ENCODE measurements at regions not wholly inside any gene's neighbourhood (a gene's known extent, or its start where the extent isn't known, plus 50 kb on each side); places are given as distances from the start of the nearest gene placed in this dataset.
"Not testable (repeated sequence)": the region's sequence is repeated elsewhere in the genome, so short reads cannot be mapped to it uniquely, and the experiment has no call there.

DNA sequence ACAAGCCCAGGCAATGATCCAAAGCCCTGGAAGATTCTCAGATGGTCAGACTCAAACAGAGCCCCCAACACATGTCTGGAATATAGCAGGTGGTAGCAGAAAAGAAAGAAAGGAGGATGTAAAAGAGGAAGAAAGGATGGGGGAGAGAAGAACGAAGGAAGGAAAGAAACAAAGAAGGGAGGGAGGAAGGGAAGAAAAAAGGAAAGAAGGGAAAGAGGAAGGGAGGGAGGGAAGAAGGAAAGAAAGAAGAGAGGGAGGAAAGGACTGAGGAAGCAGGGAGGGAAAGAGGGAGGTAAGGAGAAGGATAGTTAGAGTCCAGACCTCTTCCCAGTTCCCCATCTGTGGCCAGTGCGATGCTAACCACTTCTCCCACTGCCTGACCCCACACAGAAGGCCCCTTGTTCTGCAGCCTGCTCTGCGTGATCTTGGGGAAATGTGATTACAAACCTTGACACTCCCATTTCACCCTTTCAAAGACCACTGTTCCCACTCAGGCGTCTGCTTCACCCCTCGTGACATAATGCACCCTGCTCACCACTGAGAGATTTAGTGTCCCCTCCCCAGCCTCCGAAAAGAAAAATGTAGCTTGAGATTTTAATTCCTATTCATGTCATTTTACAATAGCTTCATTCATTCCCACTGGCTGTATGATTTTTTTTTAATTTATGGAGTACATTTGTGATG lies 357.9 kb downstream of the BCL11B start:
- DNase-seq: no peak

DNA sequence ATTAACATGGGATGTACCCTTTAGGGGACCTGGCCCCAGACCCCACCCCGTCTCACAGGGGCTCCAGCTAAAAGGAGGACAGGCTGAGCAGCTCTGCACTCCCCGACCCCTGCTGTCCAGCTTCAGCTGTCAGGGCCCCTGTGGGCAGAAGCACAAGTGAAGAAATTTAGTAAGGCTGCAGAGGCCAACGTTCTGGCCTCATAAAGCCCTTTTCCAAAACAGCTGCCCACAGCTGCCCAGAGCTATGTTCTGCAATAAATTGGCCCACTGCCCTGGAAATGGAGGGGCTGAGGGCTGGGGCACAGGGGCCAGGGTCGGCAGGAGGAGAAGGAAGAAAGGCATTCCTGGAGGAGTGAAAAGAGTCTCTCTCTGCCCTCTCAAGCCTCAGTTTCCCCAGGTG lies 357.1 kb downstream of the BCL11B start:
- DNase-seq: no peak

DNA sequence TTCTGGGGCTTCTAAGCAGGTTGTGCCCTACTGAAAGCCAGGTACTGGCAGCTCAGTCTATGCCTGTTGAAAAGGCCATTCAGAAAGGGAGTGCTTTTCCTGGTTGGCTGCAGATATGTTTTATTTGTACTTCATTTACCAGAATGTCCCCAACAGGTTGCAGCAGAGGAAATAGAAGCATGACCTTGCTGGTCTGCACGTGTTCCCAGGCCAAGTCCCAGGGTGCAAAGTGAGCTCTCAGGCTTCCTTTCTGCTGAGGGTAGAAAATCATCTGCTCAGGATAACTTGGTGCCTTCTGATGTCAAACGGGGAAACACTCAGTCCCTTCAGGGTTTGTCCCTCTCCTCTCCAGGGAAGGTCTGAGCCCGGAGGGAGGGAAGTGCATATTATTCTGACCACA lies 356.4 kb downstream of the BCL11B start:
- no peak for DNase-seq

DNA sequence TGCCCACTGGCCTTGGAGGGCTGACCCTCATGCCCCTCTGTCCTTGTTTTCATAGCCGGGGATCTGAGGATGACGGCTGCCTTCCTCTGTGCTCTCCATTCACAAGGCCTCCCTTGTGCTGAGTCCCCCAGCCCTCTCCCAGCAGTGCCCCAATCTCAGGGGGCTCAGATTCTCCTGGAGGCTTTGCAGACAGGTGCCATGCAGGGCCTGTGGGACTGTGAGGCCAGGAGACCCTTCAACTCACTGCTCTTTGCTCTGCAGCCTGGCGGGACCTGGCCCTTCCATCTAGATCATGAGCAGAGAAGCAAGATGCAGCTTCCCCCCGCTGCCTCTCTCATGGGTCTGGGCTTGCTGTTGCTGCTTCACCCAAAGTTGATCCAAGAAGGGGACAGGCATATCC lies 356.0 kb downstream of the BCL11B start:
- no peak for DNase-seq

DNA sequence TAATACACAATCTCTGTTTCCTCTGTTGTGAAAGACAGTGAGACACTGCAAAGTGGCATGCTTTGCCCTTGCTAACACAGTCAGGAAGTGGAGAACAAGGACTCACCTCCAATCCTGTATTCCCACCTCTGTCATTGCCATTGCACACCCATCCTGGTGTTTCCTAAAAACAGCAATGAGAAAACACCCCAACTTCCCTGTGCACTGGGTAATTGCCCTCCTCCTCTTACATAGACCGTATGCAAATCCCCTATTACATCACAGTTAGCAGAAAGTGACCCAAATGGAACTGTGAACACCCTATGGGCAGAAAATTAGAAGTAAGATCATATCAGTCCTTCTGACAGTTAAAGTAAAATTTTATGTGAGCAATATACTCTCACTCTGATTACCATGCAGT lies 355.5 kb downstream of the BCL11B start:
- no peak for DNase-seq

DNA sequence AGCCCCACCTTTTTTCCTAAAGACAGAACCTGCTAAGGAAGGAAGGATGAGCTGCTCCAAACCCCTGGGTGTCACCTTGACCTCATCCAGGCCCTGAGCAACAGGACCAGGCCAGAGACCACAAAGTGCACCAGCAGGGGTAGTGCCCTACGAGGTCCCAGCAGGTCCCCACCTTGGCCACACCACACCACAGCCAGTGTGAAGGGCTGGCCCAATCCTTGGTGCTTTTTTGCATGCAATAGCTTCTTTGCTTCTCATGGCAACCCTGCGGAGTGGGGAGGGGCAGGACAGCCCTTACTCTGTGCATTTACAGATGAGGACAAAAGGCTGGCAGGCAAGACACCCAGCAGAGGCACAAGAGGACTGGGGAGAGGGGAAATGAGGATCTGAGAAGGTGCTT lies 352.6 kb downstream of the BCL11B start:
- DNase-seq: no peak

DNA sequence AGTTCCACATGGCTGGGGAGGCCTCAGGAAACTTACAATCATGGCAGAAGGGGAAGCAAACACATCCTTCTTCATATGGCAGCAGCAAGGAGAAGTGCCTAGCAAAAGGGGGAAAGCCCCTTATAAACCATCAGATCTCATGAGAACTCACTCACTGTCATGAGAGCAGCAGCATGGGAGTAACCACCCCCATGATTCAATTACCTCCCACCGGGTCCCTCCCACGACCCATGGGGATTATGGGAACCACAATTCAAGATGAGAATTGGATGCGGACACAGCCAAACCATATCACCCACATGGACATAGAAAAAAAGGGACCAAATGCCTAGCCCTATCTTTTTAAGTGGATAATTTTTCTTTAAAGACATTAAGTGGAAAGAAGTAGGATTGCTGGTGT lies 350.7 kb downstream of the BCL11B start:
- not testable (repeated sequence) for DNase-seq

DNA sequence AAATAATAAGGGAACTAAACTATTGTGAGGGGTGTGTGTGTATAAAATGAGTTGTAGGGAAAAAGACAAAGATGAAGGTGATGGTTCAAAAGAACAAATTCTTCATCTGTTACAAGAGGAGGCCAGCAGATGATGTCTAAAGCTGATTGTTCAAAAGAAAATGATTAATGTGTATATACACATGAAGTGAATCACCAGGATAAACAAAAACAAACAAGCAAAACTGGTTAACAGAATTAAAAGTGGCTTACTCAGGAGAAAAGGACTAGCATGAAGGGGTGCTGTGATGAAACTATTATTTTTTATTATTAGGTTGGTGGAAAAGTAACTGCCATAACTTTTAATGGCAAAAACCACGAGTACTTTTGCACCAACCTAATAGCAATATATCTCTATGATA lies 348.4 kb downstream of the BCL11B start:
- no peak for DNase-seq

DNA sequence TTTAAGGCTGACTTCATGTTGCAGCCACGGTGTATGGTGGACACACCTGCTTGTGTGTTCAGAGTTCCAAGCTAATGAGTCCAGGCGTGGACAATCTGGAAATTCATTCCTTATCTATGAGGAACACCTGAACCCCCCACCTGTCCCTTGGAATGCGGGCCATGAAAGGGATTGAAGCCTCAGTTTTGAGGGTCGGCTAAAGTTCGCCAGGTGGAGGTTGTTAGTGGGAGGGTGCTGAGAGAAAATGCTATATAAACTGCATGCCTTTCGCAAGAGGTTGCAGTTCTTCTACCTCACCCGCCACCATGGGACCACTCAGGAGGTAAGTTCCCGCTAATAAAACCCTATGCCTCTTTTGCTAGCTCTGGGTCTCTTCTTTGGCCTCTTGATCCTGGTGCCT lies 348.0 kb downstream of the BCL11B start:
- DNase-seq: no peak

DNA sequence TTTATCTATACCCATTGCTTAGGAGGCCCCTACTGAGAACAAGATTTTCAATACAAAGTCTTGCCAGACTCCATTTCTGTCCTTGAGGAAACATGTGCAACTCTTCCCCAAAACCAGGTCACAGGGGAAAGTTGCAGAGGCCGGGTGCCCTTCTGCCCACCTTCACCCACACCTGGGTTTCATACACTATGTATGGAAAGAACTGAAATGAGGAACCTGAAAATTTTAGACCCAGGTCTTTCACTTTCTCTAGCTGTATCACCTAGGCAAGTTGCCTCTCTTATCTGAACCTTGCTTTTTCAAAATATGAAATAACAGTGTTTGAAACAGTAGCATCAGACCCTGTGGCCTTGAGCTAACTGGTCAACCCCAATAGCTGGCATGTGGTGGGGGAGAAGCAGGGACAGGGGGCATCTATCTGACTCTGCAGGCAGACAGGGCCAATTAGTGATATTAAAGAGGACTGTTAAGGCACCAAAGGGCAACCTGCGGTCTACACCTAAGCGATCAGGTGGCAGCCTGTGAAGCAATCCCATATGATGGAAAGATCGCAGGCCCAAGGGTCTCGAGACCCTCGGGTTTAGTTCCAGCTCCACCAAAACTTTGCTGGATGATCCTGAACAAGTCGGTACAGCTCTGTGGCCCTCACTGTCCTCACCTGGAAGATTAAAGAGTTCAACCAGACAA lies 346.5 kb downstream of the BCL11B start:
- DNase-seq: no peak

DNA sequence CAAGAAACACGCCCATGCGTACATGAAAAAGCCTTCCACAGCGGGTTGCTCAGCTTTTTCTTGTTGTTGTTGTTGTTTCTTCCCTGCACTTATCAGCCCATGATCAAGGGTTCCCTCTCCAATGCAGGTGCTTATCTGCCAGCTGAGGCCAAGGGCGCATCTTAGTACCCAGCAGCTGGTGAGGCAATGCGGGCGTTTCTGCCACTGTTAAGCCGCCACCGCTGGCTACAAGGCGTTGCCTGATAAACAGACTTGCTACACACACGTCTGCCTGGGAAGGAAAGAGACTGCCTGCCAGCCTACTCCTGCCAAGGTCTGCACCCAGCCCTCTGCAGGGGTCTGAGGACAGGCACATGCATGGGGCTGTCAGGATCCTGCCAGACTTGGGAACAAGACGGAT lies 345.9 kb downstream of the BCL11B start:
- DNase-seq: no peak

DNA sequence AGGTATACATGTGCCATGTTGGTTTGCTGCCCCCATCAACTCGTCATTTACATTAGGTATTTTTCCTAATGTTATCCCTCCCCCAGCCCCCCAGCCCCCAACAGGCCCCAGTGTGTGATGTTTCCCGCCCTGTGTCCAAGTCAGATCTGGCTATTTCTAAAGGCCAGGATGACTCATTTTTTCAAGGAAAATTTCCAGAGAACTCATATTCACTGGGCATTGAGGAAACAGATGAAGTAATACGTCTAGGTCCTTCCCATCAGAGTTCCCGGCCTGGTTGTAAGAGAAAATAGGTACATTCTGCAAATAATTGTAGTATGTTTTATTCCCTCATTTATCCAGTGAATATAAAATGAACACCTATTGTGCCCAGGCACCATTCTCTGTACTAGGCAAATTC lies 345.2 kb downstream of the BCL11B start:
- peak; percentile 37 for DNase-seq

DNA sequence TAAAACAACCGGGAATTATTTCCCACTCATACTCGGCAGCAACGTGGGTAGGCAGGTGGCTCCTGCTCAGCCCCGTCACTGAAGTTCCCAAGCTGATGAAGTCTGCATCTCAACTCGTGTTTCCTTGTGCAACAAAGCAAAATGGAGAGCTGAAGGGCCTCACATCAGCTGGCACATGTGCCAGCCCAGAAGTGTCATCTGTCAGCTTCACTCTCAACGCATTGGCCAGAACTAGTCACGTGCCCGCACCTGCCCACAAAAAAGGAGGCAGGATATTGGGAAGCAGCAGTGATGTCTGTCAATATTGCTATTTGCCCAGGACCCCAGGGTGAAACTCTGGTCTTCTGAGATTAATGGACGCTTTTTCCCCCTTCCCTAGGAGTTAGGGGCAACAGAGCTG lies 344.0 kb downstream of the BCL11B start:
- DNase-seq: no peak

DNA sequence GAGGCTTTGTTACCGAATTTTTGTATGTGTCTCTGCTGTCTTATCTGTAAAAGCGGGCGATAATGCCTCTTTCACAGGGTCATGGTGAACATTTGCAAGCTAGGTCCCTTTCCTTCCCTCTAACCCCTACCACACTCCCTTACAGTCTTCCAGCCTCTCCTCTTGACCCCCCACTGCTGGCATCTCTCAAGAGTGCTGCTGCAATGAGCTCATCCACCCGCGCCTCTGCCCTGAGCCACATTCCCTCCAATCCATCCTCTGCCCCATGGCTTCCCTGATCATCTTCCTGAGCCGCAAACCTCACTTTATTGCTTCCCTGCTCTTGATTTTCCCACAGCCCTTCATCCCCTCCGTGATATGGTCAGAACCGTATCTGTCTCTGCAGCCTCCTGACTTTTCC lies 343.6 kb downstream of the BCL11B start:
- DNase-seq: no peak

DNA sequence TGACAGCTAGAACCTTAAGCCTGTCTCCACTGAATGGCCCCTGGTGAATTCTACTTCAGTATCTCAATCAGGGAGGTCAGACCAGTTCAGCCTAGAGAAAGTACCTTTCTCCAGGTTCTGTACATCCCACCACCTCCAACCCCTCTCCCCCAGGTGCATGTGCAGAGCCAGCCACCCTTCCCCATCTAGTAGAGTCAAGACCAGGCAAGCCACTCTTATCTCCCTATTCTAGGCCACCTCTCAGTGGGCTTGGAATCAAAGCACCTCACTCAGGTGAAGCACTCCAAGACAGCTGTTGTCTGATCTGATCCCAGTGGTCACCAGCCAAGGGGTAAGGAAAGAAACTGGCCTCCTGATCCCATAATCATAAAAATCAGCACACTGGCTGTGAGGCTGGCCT lies 340.9 kb downstream of the BCL11B start:
- no peak for DNase-seq

DNA sequence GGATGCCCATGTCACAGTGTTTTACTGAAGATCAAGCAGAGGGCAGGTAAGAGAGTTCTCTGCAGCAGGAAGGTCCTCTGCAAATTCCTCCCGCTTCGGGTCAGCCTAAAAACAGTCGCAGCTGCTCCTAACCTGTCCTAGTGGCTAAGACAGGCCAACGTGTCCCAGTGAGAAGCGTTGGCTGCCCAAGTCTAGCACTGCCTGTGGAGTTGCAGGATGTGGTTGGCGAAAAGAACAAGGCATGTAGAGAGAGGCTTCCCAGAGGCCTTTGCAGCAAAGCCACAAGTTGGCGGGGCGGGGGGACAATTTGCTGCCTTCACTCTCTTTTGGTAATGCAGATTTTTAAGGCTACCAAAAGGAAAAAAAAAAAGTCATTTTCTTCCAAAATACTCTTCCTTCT lies 340.1 kb downstream of the BCL11B start:
- DNase-seq: no peak

DNA sequence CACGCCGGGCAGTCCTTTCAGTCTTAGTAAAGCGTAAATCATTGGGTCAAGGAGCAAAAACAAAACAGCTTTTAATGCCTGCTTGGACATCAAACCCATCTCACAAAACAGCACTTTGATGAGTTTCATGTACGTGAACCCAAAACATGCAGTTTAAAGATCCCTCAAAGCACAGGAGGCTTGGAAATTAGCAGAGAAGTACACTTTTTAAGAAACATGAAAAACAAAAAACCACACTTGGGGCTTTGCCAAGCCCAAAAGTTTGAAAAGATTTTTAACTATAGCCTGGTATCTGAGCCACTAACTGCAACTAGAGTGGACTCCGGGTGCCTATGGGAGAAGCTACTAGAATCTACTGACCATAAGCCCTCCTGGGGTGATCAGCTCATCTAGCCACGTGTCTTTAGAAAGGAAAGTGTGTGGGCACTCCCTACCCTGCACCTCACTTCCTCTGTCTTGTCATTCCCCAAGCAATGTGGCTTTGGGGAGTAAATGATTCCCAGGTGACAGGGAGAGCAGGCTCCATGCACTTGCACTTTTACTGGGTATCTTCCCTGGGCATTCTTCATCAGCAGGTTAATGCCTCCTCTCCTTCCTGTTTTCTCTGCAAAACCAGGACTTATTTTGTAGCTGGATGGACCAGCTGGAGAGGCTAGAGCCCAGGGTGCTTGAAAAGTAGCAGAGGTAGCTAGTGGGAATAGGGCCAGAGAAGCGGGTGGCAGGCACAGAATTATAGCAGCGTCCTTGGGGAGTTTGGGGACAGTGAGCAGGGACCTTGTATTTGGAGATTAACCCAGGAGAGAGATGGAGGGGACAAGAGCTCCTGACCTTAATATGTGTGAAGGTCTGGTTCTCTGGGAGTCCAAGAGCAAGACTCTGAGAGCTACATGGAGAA lies 339.3 kb downstream of the BCL11B start:
- DNase-seq: no peak

DNA sequence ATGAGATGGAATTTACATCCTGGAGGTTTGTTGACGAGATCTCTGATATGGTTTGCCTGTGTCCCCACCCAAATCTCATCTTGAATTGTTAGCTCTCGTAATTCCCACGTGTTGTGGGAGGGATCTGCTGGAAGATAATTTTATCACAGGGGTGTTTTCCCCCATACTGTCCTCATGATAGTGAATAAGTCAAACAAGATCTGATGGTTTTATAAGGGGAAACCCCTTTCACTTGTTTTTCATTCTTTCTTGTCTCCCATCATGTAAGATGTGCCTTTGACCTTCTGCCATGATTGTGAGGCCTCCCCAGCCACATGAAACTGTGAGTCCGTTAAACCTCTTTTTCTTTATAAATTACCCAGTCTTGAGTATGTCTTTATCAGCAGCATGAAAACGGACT lies 337.4 kb downstream of the BCL11B start:
- not testable (repeated sequence) for DNase-seq

DNA sequence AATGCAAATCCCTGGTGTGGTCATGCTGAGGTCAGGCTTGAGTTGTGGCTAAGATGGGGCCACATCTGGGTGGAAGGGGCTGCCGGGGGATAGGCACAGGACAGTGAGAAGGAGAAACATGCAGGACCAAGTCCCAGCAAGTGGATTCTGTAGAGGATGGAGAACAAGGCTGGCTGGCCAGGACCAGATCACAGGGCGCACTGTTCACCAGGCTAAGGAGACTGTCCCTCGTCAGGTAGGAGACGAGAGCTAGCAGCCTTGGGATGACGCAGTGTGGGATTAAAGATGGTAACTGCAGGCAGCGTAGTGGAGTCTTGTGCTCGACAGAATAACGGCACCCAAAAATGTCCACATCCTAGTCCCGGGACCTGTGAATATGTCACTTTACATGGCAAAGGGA lies 336.1 kb downstream of the BCL11B start:
- no peak for DNase-seq

DNA sequence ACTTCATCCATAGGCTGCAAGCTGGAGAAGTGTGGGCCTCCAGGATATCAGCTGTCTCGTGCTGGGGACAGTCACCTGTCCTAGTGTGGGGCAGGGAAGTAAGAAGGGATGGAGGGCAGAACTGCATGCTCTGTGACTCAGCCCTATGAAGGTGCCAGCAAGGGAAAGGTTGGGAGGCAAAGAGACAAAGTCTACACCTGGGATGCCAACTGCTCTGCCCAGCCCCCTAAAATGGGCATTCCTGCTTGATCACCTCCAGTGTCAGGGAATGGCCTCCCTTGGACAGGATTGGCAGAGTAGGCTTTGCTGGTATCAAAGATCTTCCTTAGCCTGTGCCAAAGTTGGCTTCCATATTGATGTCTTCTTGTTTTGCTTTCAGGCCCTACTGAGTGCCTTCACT lies 335.0 kb downstream of the BCL11B start:
- no peak for DNase-seq

DNA sequence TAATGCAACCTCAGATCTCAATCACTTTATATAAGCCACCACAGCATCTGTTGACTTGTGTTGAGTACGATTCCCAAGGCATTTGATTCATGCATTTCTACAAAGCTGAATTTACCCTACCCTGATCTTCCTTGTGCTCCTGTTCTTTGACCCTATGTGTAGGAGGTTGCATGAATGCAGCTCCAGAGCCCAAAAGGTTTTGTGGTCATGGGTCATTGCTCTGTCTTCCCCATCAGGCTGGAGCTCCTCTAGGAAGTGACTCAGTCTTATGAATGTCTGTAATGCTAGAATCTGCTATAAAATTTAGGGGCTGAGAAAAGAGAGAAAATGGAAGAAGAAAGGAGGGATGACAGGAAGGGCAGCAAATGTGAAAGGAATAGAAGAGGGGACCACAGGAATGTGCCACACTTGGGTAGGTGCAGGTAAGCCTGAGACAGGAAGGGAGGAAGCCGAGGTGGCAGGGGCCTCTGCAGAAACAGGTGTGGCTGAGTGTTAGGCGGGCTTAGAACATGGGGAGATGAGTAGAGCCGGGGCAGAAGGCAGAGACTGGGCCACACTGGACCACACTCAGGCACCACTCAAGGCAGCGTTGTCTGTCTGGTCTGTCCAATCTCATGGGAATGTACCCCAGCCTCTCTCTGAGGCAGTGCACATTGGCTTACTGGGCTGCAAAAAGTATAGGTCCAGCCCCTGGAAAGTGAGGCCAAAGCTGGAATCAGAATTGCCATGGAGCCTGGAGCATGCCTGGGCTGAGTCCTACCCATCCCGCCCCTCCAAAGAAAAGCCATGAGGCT lies 334.1 kb downstream of the BCL11B start:
- no peak for DNase-seq

DNA sequence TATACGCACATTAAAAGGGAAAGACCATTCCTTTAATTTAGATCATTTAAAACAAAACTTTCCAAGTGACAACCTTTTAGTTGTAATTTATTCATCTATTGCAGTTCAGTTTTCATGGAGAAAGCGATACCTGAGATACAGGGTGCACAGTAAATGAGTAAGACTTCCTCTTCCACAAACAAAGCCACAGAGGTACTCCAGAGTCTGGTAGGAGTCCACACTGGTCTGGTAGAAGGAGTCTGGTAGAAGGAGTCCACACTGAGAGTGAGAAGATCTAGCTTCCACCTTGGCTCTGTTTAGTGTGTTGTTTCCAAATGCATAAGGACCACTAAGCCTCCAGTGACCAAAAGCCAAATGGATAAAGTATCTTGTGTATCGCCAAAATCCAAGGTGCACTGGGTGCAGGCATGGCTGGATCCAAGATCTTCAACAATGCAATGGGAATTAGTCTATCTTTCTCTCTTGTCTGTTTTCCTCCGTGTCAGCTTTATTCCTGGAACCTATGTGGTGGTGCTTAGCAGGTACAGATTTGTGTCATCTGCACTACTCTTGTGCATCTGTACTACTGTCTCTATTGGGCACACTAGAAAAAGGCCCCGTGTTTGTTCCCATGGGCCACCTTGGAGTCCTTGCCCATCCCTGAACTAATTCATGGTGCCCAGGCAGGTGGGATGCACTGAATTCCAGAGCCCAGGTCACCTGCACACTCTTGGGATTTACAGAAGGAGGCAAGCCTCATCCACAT lies 331.1 kb downstream of the BCL11B start:
- DNase-seq: no peak

Data from fibroblast of upper back skin (primary cell).